ENCODE measurements at regions not wholly inside any gene's neighbourhood (a gene's known extent, or its start where the extent isn't known, plus 50 kb on each side); places are given as distances from the start of the nearest gene placed in this dataset.

DNA sequence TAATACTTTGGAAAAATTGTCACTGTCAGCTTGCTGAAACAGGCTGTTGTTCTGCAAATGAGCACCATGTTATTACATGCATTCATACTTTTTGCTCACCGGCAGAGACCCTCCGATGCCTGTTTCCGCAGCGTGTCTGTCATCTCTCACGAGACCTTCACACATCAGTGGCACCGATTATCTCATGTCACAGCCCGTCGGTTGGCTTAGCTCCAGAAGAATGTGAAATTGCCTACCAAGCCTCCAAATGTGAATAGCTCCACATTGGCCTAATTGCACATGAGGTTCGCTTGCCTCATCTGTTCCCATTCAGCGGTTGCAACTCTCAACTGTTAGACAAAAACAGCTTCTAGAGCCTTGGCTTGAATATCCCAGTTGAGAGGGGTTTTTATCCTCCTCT is 233.0 kb downstream of the ACTR3 start:
- H3K79me2 ChIP-seq (ENCODE audit: control insufficient read depth, insufficient read depth, low read length) = no peaks in the 10 kb centered on the region
- ChIA-PET POLR2A (no interaction called here), RAD21 (ENCODE audit: unreplicated experiment) (no interaction called here), CTCF (no interaction called here), SMC1A (ENCODE audit: uncharacterized antibody, unreplicated experiment) (no interaction called here)
- BruUV-seq (replicated peaks) = no TSS peak
- intact Hi-C loops (cut with micrococcal nuclease; ENCODE audit: unreplicated experiment) (no loop called here), in situ Hi-C loops (cut with MboI) (no loop called here)
- no peak overlapping the region for H3K27ac ChIP-seq (ENCODE audit: control insufficient read depth, insufficient read depth)
- no peak for DNase-seq (ENCODE audit: low read depth, low spot score)
- no peaks in the 10 kb centered on the region for H3K9me3 ChIP-seq (replicated peaks; ENCODE audit: control insufficient read depth, insufficient read depth, low read length)
- WGBS (ENCODE audit: insufficient coverage, insufficient replicate concordance, low lambda C conversion rate, missing lambda C conversion rate) = 41% methylated on average over 10 of the region's 10 CpGs
- H3K4me3 ChIP-seq = no peak overlapping the region
- H3K4me1 ChIP-seq (ENCODE audit: control insufficient read depth, insufficient read depth, low read length) = no peaks in the 10 kb centered on the region
- no peak for FAIRE-seq
- no peak for ATAC-seq
- H3K27me3 ChIP-seq (replicated peaks in 1 of 2; ENCODE audit: control insufficient read depth in 2 of 2, insufficient read depth in 2 of 2, low read length in 1 of 2) = no peaks in the 10 kb centered on the region
- H3K36me3 ChIP-seq (ENCODE audit: control insufficient read depth in 2 of 2, insufficient read depth in 2 of 2, low read length in 1 of 2) = no peaks in the 10 kb centered on the region
- TF ChIP-seq SMARCA5 (IDR thresholded peaks at IDR 0.05) (no peak), BMI1 (IDR thresholded peaks at IDR 0.05; ENCODE audit: borderline replicate concordance) (no peak), FOXM1 (IDR thresholded peaks at IDR 0.05; ENCODE audit: low read depth, low read length) (no peak), YBX1 (IDR thresholded peaks at IDR 0.05) (no peak), ASH2L (IDR thresholded peaks at IDR 0.05; ENCODE audit: borderline replicate concordance, low read depth) (no peak), TCF3 (IDR thresholded peaks at IDR 0.05; ENCODE audit: borderline replicate concordance, insufficient read depth, low read depth, low read length) (no peak)
- H4K20me1 ChIP-seq (ENCODE audit: control insufficient read depth, insufficient read depth) = no peaks in the 10 kb centered on the region
- no peak overlapping the region for H2AFZ ChIP-seq (ENCODE audit: control insufficient read depth, low read depth, low read length)
- no peak overlapping the region for H3K9ac ChIP-seq (ENCODE audit: control insufficient read depth, insufficient read depth, low read length)
- no peak overlapping the region for H3K4me2 ChIP-seq (ENCODE audit: control insufficient read depth, insufficient read depth)

DNA sequence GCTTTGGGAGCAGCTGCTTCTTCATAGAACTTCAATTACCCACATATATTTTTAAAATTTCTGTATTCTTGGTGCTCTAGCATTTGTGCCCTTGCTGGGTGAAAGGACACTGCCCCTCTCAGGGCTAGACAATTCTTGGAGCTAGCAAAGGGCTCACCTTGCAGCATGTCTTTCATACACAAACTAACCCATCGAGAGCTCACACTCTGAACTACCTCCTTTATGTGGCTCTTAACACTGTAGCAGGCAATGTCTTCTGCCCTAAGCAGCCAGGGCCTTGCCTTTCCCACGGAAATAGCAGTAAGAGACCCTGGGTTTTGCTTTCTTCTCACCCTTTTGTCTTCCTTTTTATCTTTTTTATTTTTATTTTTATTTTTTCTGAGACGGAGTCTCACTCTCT is 234.0 kb downstream of the ACTR3 start:
- no peak for FAIRE-seq
- CTCF ChIA-PET = interaction anchor here (0.6 kb wide), 1 partner anchor 88 kb away, joined by 4 read pairs; no protein-coding TSS in a partner anchor
- H3K27ac ChIP-seq (ENCODE audit: control insufficient read depth, insufficient read depth) = no peak overlapping the region
- H3K4me3 ChIP-seq = no peak overlapping the region
- SMC1A ChIA-PET (ENCODE audit: uncharacterized antibody, unreplicated experiment) = no interaction called here
- H3K4me2 ChIP-seq (ENCODE audit: control insufficient read depth, insufficient read depth) = no peak overlapping the region
- H3K36me3 ChIP-seq (ENCODE audit: control insufficient read depth in 2 of 2, insufficient read depth in 2 of 2, low read length in 1 of 2) = no peaks in the 10 kb centered on the region
- H3K27me3 ChIP-seq (replicated peaks in 1 of 2; ENCODE audit: control insufficient read depth in 2 of 2, insufficient read depth in 2 of 2, low read length in 1 of 2) = no peaks in the 10 kb centered on the region
- TF ChIP-seq NFYB (IDR thresholded peaks at IDR 0.05; ENCODE audit: insufficient read depth, low read depth, low read length) = no peak
- no peak for TF ChIP-seq NFIC (IDR thresholded peaks at IDR 0.05; ENCODE audit: low read depth, low read length)
- TF ChIP-seq, protein P1, sequence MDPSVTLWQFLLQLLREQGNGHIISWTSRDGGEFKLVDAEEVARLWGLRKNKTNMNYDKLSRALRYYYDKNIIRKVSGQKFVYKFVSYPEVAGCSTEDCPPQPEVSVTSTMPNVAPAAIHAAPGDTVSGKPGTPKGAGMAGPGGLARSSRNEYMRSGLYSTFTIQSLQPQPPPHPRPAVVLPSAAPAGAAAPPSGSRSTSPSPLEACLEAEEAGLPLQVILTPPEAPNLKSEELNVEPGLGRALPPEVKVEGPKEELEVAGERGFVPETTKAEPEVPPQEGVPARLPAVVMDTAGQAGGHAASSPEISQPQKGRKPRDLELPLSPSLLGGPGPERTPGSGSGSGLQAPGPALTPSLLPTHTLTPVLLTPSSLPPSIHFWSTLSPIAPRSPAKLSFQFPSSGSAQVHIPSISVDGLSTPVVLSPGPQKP (IDR thresholded peaks at IDR 0.05; ENCODE audit: low read depth, low read length) = no peak
- TF ChIP-seq GABPA (IDR thresholded peaks at IDR 0.05; ENCODE audit: low read depth) = no peak
- TF ChIP-seq, protein P2, sequence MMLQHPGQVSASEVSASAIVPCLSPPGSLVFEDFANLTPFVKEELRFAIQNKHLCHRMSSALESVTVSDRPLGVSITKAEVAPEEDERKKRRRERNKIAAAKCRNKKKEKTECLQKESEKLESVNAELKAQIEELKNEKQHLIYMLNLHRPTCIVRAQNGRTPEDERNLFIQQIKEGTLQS (IDR thresholded peaks at IDR 0.05; ENCODE audit: borderline replicate concordance, extremely low read depth, low read depth, low read length) = no peak
- no peak for TF ChIP-seq SRF (IDR thresholded peaks at IDR 0.05; ENCODE audit: low read depth in 2 of 2, low read length in 2 of 2)
- no peak for TF ChIP-seq YY1 (IDR thresholded peaks at IDR 0.05; ENCODE audit: low read depth, low read length)
- no peak for TF ChIP-seq CREB1 (IDR thresholded peaks at IDR 0.05; ENCODE audit: low read depth)
- no peak for TF ChIP-seq RAD51 (IDR thresholded peaks at IDR 0.05)
- no peak for TF ChIP-seq RELA (IDR thresholded peaks at IDR 0.05; ENCODE audit: borderline replicate concordance, partially characterized antibody)
- TF ChIP-seq IKZF2 (IDR thresholded peaks at IDR 0.05) = no peak
- no peak for TF ChIP-seq POLR2AphosphoS2 (IDR thresholded peaks at IDR 0.05; ENCODE audit: low read depth, low read length)
- TF ChIP-seq NR2C1 (IDR thresholded peaks at IDR 0.05) = no peak
- no peak for TF ChIP-seq ETV6 (conservative IDR thresholded peaks at IDR 0.05 in 1 of 2, IDR thresholded peaks at IDR 0.05 in 1 of 2; ENCODE audit: borderline replicate concordance in 1 of 2, low read depth in 1 of 2)
- no peak for TF ChIP-seq HCFC1 (IDR thresholded peaks at IDR 0.05; ENCODE audit: low read length)
- no peaks in the 10 kb centered on the region for H4K20me1 ChIP-seq (ENCODE audit: control insufficient read depth, insufficient read depth)
- intact Hi-C loops (cut with micrococcal nuclease; ENCODE audit: unreplicated experiment) = no loop called here
- RAD21 ChIA-PET (ENCODE audit: unreplicated experiment) = no interaction called here
- POLR2A ChIA-PET = no interaction called here
- in situ Hi-C loops (cut with MboI) = no loop called here
- H3K9me3 ChIP-seq (replicated peaks; ENCODE audit: control insufficient read depth, insufficient read depth, low read length) = no peaks in the 10 kb centered on the region
- no peak for ATAC-seq
- no TSS peak for BruUV-seq (replicated peaks)
- no peaks in the 10 kb centered on the region for H3K4me1 ChIP-seq (ENCODE audit: control insufficient read depth, insufficient read depth, low read length)
- no peaks in the 10 kb centered on the region for H3K79me2 ChIP-seq (ENCODE audit: control insufficient read depth, insufficient read depth, low read length)
- H3K9ac ChIP-seq (ENCODE audit: control insufficient read depth, insufficient read depth, low read length) = no peak overlapping the region
- H2AFZ ChIP-seq (ENCODE audit: control insufficient read depth, low read depth, low read length) = no peak overlapping the region
- 8% methylated on average over 3 of the region's 3 CpGs for WGBS (ENCODE audit: insufficient coverage, insufficient replicate concordance, low lambda C conversion rate, missing lambda C conversion rate)
- no peak for DNase-seq (ENCODE audit: low read depth, low spot score)
